Muscle of leg (tissue), 3 donors: ENCODE measurements at regions not wholly inside any gene's neighbourhood (a gene's known extent, or its start where the extent isn't known, plus 50 kb on each side); places are given as distances from the start of the nearest gene placed in this dataset.

Source experiments
- DNase-seq: peaks from one replicate; pipeline ENCODE4 v3.0.0; 2013
- H3K27ac ChIP-seq: one replicate; pipeline ENCODE4 v1.5.1; 2013; ENCODE audit warnings: mild to moderate bottlenecking, low read length, control low read depth
- H3K27me3 ChIP-seq: one replicate; pipeline ENCODE4 v1.6.1; 2013; ENCODE audit warnings: low read length; ENCODE audit not compliant: control insufficient read depth, insufficient read depth
- H3K36me3 ChIP-seq: one replicate; pipeline ENCODE4 v1.6.1; 2013; ENCODE audit warnings: low read length; ENCODE audit not compliant: control insufficient read depth, insufficient read depth
- H3K4me1 ChIP-seq: one replicate; pipeline ENCODE4 v1.6.1; 2013; ENCODE audit warnings: low read length; ENCODE audit not compliant: control insufficient read depth, insufficient read depth
- H3K4me3 ChIP-seq: one replicate; pipeline ENCODE4 v1.5.1; 2013; ENCODE audit warnings: low read length, control low read depth
- H3K9me3 ChIP-seq: replicated peaks from 2 replicates; pipeline ENCODE4 v1.6.1; 2013; ENCODE audit warnings: low read depth, low read length; ENCODE audit not compliant: control insufficient read depth
- WGBS: methylation state at CpG from one replicate; pipeline ENCODE4 v1.1.5; 2013; ENCODE audit warnings: missing lambda C conversion rate; ENCODE audit not compliant: insufficient coverage; 5-methylcytosine and 5-hydroxymethylcytosine counted together

DNA sequence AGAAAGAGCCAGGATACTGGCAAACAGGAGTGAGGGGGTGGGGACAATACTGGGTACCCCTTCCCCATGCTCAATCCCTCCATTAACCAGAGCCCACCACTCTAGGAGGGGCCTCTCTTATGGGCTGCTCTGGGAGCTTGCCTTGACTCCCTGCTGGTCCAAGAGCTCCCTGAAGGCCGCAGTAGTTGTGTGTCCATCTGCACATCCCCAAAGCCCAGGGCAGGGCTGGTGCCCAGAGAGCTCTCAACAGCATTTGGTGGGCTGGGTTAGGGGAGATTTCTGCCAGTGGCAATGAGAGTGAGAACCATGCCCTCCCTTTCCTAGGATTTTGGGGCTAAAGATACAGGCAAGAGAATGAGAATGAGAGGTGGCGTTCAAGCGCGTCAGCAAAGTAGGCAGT is 230.6 kb upstream of the PMEPA1 start:
- no peak overlapping the region for H3K4me3 ChIP-seq
- H3K27ac ChIP-seq = no peak overlapping the region
- no peaks in the 10 kb centered on the region for H3K36me3 ChIP-seq
- H3K27me3 ChIP-seq = peaks cover 2% of the 10 kb centered on the region
- no peak for DNase-seq
- H3K4me1 ChIP-seq = peaks cover 3% of the 10 kb centered on the region
- no CpG with 5 or more reads among the region's 4 CpGs for WGBS
- no peaks in the 10 kb centered on the region for H3K9me3 ChIP-seq

DNA sequence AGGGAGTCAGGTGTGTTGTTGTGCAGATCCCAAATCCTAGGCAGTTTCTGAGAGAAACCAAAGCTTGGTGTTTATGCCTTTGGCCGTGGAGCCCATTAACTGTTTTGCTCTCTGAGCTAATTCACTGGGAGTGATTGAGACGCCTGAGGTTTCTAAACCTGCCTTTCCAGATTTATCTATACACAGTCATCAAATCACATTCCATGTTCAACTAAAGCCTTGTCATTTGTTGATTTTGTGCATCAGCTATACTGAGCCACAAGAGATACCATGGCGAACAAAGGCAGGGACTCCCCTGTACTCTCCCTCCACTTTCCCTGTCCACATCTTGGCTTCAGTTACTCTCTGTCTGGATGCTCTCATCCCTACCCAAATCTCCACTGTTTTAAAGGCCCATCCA is 229.7 kb upstream of the PMEPA1 start:
- Histone ChIP-seq H3K27me3 (peaks cover 2% of the 10 kb centered on the region), H3K9me3 (no peaks in the 10 kb centered on the region), H3K4me1 (peaks cover 3% of the 10 kb centered on the region), H3K36me3 (no peaks in the 10 kb centered on the region), H3K4me3 (no peak overlapping the region), H3K27ac (no peak overlapping the region)
- 79% methylated on average over 2 of the region's 3 CpGs for WGBS
- no peak for DNase-seq

DNA sequence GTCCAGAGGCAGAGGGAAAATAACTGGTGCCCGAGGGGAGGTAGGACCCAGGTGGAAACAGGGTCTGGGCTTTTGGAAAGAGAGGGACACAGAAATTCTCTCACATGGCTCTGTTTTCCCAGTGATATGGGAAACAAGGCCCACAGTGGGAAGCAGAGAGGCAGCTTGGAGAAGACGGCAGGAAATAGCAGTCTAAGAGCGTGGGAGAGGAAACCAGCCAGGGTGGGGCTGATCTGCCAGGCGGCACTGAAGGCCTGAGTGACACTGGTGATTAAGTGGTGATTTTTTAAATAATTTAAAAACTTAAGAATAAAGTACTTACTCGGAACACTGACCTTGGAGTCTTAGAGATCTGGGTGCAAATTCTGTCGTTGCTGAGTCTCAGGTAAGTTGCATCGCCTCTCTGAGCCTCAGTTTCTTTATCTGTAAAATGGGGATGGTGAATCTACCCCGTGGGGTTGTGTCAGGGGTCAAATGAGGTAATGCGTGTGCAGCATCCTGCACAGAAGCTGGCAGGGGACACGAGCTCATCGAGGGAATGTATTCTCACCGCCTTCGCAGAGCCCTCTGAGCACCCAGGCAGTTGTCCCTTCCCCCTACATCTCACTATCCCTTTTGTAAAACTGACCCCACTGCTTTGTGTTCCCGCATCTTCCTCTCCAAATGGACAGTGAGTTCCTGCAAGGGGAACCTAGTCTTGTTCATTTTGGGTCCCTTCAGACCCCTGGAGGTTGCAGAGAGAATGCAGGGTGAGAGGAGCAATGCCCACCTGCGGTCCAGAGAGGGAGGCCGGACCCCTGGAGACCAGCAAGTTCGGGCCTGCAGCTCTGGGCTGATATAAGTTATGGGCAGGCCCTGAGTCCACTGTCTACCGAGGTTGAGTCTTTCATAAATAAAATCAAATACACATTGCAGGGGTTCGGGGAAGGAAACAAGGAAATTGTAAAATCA is 228.6 kb upstream of the PMEPA1 start:
- no peak overlapping the region for H3K4me3 ChIP-seq
- H3K36me3 ChIP-seq = no peaks in the 10 kb centered on the region
- H3K27me3 ChIP-seq = peaks cover 2% of the 10 kb centered on the region
- DNase-seq = no peak
- WGBS = 69% methylated on average over 8 of the region's 19 CpGs
- H3K9me3 ChIP-seq = no peaks in the 10 kb centered on the region
- no peak overlapping the region for H3K27ac ChIP-seq
- H3K4me1 ChIP-seq = peaks cover 3% of the 10 kb centered on the region

DNA sequence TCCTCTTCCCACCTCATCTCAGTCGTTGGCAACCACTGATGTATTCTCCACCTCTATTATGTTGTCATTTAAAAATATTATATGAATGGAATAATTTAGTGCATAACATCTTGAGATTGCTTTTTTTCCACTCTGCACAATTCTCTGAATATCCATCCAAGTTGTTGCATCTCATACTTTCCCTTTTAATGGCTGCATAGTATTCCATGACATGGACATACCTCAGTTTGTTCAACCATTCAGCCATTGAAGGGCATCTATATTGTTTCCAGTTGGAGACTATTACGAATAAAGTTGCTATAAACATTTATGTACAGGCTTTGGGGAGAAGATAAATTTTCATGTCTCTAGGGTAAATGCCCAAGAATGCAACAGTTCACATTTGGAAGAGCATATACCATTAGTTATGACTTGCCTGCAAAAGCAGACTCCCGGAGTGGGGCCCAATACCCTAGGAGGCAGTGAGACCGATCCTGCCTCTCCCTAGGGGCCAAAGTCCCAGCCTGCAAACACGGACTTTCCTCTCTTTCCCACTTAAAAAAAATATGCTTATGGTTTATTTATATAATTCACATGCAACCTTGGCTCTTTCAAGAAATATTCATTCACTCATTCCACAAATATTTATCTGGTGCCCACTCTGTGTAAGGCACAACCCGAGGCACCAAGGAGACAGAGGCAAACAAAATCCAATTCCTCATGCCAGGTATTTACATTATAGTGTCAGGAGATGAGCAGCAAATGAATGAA is 227.0 kb upstream of the PMEPA1 start:
- WGBS = no CpG with 5 or more reads among the region's 6 CpGs
- Histone ChIP-seq H3K27ac (no peak overlapping the region), H3K4me3 (no peak overlapping the region), H3K36me3 (no peaks in the 10 kb centered on the region), H3K9me3 (no peaks in the 10 kb centered on the region), H3K27me3 (peaks cover 2% of the 10 kb centered on the region), H3K4me1 (peaks cover 3% of the 10 kb centered on the region)
- no peak for DNase-seq

DNA sequence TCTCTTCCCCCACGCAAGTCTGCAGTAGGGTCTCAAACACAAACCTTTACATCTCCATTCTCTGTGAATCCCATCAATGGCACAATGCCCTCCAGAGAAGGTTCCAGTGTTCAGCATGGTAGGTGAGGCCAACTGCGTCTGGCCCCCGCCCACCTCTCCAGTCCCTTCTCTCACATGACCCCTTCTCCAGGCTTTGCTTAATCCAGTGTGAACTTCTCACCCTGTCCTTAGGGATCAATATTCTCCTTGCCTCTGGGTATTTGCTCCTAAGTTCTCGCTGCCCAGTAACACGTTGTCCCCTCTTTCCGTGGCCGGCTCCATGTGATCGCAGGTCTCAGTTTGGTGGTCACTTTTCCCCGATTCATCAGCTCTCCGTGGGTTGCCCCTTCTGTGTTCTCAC is 225.1 kb upstream of the PMEPA1 start:
- Histone ChIP-seq H3K36me3 (no peaks in the 10 kb centered on the region), H3K27ac (no peak overlapping the region), H3K4me3 (no peak overlapping the region), H3K9me3 (no peaks in the 10 kb centered on the region), H3K27me3 (peaks cover 2% of the 10 kb centered on the region), H3K4me1 (peaks cover 3% of the 10 kb centered on the region)
- WGBS = 61% methylated on average over 10 of the region's 10 CpGs
- no peak for DNase-seq

DNA sequence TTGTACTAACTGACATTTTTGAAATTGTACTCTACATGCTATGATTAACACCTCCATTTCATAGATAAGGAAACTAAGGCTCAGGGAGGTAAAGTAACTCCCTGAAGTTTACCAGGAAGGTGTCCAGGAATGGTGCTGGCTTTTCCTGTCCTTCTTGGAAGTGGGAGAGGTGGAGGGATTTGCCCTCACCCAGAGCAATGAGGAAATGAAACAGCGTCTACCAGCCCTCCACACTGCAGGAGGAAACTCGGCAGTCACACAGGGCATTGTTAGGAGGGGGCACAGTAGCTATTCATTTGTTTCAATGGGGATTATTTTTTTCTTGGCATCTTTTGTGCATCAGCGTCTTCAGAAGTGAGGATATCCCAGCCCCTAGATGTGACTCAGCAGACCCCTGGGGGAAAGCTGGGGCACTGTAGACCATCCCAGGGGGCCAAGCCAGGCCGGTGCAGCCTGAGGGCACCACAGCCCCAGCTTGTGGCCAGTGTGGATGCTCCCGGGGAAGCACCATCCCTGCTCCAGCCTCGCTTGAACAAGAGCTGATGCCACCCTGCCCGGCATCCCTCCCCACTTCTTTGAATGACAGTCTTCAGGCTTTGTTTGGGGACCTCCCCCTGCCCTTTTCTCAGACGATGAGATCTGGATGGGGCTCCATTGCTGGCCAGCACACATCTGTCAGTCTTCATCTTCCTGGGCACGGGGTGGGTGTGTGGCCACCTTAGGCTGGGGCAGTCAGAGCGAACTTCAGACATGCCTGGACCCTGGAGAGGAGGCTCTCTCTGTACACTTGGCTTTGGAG is 224.4 kb upstream of the PMEPA1 start:
- H3K9me3 ChIP-seq = no peaks in the 10 kb centered on the region
- no peak overlapping the region for H3K27ac ChIP-seq
- H3K27me3 ChIP-seq = peaks cover 2% of the 10 kb centered on the region
- WGBS = 69% methylated on average over 7 of the region's 10 CpGs
- DNase-seq = no peak
- no peak overlapping the region for H3K4me3 ChIP-seq
- H3K36me3 ChIP-seq = no peaks in the 10 kb centered on the region
- H3K4me1 ChIP-seq = peaks cover 3% of the 10 kb centered on the region

DNA sequence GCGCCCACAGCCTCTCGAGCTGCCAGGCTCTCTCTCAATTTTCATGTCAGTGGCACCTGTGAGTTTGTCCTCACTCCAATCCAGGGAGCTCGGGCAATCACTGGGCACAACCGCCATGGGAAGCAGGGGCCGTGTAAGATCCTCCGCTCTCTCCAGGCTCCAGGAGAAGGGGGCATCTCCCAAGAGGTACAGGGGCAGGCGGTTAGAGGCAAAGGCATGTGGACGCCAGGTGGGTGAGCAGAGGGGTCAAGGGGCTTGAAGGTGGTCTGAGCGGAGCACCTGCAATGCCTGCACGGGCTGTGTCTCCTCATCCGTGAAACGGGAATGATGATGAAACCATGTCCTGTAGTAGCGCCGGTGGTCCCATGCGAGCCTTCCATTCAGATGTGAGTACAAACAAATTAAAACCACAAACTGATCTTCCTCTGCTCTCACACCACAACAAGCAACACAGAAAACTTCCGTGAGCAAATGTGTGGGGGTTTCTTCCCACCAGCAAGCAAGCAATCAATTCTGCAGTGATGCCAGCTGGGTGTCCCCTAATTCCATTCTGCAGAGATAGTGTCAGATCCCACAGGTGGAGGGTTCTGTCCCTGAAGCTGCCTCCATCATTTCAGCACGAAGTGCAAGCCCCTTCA is 222.5 kb upstream of the PMEPA1 start:
- Histone ChIP-seq H3K9me3 (no peaks in the 10 kb centered on the region), H3K4me1 (no peaks in the 10 kb centered on the region), H3K27me3 (peaks cover 2% of the 10 kb centered on the region), H3K27ac (no peak overlapping the region), H3K4me3 (no peak overlapping the region), H3K36me3 (no peaks in the 10 kb centered on the region)
- 78% methylated on average over 7 of the region's 17 CpGs for WGBS
- DNase-seq = no peak

DNA sequence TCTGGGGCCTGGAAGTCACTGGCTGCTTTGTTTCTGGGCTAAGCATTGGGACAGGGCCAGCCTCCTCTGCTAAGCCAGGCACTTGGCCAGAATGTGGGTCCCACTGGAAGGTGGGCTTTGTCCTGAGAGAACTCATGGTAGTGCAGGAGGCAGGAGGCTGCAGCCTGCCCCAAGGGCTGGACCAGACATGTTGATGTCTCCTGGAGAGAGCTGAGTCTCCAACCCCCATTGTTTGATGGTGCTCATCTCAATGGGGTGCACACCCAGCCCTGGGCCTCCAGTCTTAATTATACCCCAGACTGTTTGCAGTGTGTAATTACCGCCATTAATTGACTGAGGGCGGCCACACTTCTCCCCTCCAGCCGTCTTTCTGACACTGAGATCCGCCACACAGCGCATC is 220.5 kb upstream of the PMEPA1 start:
- no peaks in the 10 kb centered on the region for H3K4me1 ChIP-seq
- DNase-seq = no peak
- H3K4me3 ChIP-seq = no peak overlapping the region
- H3K36me3 ChIP-seq = no peaks in the 10 kb centered on the region
- H3K27me3 ChIP-seq = peaks cover 2% of the 10 kb centered on the region
- WGBS = 33% methylated on average over 1 of the region's 5 CpGs
- no peak overlapping the region for H3K27ac ChIP-seq
- H3K9me3 ChIP-seq = peaks cover 8% of the 10 kb centered on the region

DNA sequence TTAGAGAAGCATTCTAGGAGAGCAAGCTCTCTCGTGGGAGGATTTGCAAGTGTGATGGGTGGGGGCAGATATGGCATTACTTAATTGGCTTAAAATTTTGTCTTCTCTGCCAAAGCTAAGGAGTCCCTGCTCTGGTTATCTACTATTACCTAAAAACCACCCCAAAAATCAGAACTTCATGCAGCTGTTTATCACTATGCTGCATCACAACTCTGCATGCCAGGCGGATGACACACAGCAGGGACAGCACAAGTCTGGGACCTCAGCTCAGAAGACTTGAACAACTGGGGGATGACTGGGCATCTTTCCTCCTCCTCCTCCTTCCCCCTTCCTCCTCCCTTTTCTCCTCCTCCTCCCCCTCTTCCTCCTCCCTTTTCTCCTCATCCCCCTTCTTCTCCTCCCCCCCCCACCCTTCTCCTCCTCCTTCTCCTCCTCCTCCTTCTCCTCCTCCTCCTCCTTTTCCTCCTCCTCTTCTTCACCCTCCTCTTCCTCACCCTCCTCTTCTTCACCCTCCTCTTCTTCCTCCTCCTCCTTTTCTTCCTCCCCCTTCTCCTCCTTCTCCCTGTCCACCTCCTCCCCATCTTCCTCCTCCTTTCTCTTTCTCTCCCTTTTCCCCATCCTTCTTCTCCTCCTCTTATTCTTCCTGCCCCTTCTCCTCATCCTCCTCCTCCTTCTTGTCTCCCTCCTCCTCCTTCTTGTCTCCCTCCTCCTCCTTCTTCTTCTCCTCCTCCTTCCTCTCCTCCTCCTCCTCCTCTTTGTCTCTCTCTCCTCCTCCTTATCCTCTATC is 218.6 kb upstream of the PMEPA1 start:
- Histone ChIP-seq H3K27ac (no peak overlapping the region), H3K9me3 (peaks cover 8% of the 10 kb centered on the region), H3K36me3 (no peaks in the 10 kb centered on the region), H3K4me3 (no peak overlapping the region), H3K4me1 (no peaks in the 10 kb centered on the region), H3K27me3 (peaks cover 2% of the 10 kb centered on the region)
- peak; percentile 29 for DNase-seq
- 78% methylated on average over 1 of the region's 2 CpGs for WGBS
